C4-2B (cell line): ENCODE measurements at regions not wholly inside any gene's neighbourhood (a gene's known extent, or its start where the extent isn't known, plus 50 kb on each side); places are given as distances from the start of the nearest gene placed in this dataset.

Experiments
- H3K27ac ChIP-seq: fragments of 450-650 bp; 2 replicates; pipeline ENCODE4 v1.5.1; 2017
- ZFX ChIP-seq: fragments of 450-650 bp; IDR thresholded peaks from 2 replicates; pipeline ENCODE4 v1.6.1; 2017
- TF ChIP-seq, protein P1 (sequence below): fragments of 450-650 bp; conservative IDR thresholded peaks from 2 replicates; pipeline ENCODE4 v1.5.1; 2017; ENCODE audit warnings: mild to moderate bottlenecking

DNA sequence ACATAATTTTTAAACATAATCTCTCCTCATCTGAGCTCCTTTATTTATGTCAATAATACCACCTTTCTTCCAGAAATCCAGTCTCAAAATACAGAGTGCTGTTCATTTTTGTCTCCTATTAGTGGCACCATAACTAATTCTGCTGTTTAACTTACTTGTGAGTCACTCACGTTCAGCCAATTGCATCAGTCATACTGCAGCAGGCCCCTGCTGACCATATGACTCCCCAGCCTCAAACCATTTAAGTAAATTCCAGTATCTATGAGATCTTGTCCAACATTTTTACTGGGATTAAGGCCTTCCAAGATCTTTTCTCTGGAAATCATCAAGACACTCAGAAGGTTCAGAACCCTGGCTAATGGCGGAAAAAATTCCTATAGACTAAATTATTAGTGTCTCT, 982.2 kb upstream of the MAP3K7 start:
- H3K27ac ChIP-seq: no peak overlapping the region
- TF ChIP-seq, protein P1, sequence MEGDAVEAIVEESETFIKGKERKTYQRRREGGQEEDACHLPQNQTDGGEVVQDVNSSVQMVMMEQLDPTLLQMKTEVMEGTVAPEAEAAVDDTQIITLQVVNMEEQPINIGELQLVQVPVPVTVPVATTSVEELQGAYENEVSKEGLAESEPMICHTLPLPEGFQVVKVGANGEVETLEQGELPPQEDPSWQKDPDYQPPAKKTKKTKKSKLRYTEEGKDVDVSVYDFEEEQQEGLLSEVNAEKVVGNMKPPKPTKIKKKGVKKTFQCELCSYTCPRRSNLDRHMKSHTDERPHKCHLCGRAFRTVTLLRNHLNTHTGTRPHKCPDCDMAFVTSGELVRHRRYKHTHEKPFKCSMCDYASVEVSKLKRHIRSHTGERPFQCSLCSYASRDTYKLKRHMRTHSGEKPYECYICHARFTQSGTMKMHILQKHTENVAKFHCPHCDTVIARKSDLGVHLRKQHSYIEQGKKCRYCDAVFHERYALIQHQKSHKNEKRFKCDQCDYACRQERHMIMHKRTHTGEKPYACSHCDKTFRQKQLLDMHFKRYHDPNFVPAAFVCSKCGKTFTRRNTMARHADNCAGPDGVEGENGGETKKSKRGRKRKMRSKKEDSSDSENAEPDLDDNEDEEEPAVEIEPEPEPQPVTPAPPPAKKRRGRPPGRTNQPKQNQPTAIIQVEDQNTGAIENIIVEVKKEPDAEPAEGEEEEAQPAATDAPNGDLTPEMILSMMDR: no peak
- TF ChIP-seq ZFX: no peak

DNA sequence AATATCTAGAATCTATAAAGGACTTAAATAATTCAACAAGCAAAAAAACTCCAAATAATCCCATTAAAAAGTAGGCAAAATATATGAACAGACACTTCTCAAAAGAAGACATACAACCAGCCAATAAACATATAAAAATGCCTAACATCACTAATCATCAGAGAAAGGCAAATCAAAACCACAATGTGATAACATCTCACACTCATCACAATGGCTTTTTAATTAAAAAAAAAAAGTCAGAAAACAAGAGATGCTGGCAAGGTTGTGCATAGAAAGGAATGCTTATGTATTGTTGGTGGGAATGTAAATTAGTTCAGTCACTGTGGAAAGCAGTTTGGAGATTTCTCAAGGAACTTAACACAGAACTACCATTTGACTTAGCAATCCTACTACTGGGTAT, 979.6 kb upstream of the MAP3K7 start:
- TF ChIP-seq, protein P1: no peak
- TF ChIP-seq ZFX: no peak
- no peak overlapping the region for H3K27ac ChIP-seq

DNA sequence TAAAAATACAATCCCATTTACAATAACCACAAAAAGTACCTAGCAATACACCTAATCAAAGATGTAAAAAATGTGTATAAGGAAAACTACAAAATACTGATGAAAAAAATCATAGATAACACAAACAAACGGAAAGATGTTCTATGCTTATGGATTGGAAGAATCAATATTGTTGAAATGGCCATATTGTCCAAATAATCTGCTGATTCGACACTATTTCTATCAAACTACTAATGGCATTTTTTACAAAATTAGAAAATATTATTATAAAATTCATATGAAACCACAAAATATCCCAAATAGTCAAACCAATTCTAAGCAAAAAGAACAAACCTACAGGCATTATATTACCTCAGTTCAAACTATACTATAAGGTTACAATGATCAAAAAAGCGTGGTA, 978.3 kb upstream of the MAP3K7 start:
- H3K27ac ChIP-seq: no peak overlapping the region
- TF ChIP-seq, protein P1: no peak
- no peak for TF ChIP-seq ZFX

DNA sequence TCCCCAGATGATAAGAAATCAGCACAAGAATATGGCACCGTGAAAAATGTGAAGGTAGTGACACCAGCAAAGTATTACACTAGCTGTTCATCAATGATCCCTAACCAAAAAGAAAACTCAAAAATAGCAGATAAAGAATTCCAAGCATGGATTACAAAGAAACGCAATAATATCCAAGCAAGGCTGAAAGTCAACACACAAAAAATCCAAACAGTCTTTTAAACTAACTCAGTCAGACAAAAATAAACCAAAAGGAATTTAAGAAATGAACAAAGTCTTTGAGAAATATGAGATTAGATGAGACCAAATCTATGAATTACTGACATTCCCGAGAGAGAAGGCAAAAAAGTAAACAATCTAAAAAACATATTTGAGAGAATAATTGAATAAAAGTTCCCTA, 976.1 kb upstream of the MAP3K7 start:
- TF ChIP-seq ZFX: no peak
- TF ChIP-seq, protein P1: no peak

DNA sequence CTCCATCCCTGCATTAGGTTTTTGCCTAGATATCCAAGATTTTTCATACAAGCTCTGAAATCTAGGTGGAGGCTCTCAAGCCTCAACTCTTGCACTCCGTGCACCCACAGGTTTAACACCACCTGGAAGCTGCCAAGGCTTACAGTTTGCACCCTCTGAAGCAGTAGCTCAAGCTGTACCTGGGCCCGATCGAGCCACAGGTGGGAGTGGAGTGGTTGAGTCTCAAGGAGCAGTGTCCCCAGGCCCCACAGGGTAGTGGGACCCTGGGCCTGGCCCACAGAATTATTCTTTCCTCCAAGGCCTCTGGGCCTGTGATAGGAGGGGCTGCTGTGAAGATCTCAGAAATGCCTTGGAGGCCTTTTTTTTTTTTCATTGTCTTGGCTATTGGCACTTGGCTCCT, 973.5 kb upstream of the MAP3K7 start:
- TF ChIP-seq, protein P1: no peak
- no peak for TF ChIP-seq ZFX
- H3K27ac ChIP-seq: no peak overlapping the region

More for the DNA sequence above, 976.1 kb upstream of the MAP3K7 start:
- no peak overlapping the region for H3K27ac ChIP-seq

DNA sequence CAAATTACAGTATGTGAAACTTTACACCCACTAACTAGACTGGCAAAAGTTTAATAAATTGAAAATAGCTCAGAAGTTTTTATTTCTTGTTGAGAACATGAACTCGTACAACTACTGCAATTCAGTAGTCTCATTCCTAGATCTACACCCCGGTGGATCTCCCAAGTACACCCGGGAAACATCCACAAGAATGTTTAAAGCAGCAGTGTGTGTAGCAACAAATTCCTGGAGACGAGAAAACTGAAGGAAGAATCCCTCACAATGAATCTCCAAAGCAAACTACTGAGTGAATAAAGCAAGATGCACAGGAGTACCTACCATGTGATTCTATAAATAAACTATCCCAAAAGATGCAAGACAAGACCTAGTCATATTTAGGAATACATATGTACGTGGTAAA, 954.0 kb upstream of the MAP3K7 start:
- TF ChIP-seq, protein P1: no peak
- TF ChIP-seq ZFX: no peak
- no peak overlapping the region for H3K27ac ChIP-seq

DNA sequence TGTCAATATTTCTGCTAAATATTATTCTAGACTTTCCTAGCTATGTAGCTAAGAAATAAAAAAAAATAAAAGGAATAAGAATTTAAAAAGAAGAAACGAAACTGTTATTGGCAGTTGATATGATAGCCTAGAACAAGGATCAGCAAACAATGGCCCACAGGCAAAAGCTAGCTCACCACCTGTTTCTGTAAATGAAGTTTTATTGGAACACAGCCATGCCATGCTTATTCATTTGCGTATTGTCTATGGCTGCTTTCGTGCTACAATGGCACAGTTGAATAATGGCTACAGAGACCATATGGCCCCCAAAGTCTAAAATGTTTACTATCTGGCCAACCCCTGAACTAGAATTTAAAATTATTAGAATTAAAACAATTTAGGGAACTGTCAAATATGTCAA, 952.6 kb upstream of the MAP3K7 start:
- no peak overlapping the region for H3K27ac ChIP-seq
- TF ChIP-seq, protein P1: no peak
- no peak for TF ChIP-seq ZFX
